GM12801 (cell line): ENCODE measurements at regions not wholly inside any gene's neighbourhood (a gene's known extent, or its start where the extent isn't known, plus 50 kb on each side); places are given as distances from the start of the nearest gene placed in this dataset.

Experiments used
- TF ChIP-seq, protein P1 (sequence below): IDR thresholded peaks from one replicate; pipeline ENCODE4 v1.5.1; 2011; ENCODE audit warnings: control low read depth; ENCODE audit not compliant: insufficient read length; ENCODE audit errors: extremely low read depth

DNA sequence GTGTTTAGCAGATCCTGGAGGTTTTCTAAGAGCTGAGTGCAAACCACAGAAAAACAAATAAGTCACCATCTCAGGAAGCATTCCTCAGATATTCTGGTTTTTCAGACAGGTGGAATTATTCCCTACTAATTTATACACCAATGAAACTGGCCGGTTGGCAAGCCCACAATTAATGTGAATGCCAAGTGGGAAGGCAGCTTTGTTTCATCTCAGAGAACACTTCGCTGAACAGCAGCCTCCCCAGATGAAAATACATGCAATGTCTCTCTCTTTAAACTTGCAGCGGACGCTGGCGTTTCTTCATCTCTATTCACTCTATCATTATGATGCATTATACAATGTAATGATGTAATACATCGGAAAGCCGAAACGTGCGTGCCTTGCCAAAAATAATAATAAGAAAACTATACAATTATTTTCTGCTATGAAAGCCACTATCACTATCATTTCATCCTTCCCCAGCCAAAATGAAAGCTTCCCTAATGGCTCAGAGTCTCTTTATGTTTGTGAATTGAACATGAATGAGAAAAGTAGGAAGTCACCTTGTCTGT, 649.4 kb downstream of the BCL11A start:
- TF ChIP-seq, protein P1, sequence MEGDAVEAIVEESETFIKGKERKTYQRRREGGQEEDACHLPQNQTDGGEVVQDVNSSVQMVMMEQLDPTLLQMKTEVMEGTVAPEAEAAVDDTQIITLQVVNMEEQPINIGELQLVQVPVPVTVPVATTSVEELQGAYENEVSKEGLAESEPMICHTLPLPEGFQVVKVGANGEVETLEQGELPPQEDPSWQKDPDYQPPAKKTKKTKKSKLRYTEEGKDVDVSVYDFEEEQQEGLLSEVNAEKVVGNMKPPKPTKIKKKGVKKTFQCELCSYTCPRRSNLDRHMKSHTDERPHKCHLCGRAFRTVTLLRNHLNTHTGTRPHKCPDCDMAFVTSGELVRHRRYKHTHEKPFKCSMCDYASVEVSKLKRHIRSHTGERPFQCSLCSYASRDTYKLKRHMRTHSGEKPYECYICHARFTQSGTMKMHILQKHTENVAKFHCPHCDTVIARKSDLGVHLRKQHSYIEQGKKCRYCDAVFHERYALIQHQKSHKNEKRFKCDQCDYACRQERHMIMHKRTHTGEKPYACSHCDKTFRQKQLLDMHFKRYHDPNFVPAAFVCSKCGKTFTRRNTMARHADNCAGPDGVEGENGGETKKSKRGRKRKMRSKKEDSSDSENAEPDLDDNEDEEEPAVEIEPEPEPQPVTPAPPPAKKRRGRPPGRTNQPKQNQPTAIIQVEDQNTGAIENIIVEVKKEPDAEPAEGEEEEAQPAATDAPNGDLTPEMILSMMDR = no peak

DNA sequence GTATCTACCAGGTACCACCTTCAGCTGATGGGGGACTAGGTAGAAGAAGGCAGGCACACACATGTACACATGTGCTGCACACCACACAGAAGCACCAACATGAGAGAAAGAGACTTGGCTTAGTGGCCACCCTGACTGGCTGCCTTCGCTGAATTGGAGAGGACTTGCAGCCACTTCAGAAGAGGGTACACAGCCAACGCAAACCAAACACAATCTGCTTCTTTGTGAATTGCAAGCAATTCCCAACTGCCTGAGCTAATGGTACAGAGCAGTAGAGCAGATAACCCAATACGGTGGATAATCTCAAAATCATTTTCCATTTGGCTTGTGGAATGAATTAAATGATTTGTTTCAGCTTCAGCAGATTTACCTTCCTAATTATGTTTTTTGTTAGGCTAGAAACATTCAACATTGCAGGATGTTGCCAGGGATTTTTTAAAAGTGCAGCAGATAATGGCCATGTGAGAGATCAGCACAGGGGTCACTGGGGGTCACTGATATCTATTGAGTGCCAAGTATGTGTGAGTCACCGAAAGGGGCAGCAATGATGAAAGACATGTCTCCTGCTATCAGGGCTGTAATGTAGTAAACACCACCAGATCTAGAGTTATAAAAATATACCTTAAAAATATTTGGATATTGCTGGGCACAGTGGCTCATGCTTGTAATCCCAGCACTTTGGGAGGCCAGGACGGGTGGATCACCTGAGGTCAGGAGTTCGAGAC, 652.6 kb downstream of the BCL11A start:
- TF ChIP-seq, protein P1 = no peak

DNA sequence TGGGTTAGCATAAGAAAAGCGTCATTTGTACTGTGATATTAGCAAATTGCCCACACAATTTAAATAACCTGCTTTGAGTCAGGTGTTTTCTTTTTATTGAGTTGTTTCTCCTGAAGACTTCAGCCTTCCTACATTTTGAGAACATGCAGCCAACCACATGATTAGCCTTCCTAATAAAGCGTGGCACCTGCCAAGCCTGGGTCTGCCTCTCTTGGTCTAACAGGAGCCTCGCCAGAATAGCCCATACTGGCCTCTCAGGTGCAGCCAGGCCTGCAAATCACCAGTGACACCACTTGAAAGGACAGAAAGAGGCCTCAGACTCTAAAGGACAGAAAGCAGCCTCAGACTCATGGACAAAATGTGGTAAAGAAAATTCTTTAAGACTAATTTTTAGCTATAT, 653.8 kb downstream of the BCL11A start:
- TF ChIP-seq, protein P1 = no peak

DNA sequence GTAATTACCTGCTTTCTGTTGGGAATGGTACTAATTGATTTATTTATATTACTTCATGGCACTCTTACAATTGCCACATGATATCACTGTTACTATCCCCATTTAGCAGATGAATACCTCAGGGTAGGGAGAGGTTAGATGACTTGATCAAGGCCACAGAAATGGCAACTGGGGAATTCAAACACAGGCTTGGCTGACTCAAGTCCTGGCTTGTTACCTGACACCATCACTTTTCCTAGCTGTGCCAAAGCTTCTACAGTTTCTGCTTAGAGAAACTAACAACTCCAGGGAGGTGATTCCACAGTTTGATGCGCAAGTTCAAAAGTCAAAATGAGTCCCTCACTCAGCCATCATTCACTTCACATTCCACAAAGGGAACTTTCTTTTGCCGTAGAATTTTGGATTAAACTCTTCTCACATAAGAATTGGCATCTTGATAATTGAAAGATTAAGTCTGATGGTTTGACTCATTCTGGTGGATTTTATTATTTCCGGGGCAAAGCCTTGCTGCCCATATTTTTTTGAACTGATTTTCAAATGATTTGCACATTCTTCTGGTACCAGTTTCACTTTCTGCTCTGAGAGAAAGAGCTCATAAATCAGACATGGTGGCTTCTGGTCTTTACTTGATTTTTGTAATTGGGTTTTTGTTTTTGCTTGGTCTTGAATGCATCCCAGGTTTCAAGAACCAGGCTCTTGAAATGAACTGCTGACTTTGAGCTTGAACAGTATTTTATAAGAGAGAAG, 656.8 kb downstream of the BCL11A start:
- TF ChIP-seq, protein P1 = no peak

DNA sequence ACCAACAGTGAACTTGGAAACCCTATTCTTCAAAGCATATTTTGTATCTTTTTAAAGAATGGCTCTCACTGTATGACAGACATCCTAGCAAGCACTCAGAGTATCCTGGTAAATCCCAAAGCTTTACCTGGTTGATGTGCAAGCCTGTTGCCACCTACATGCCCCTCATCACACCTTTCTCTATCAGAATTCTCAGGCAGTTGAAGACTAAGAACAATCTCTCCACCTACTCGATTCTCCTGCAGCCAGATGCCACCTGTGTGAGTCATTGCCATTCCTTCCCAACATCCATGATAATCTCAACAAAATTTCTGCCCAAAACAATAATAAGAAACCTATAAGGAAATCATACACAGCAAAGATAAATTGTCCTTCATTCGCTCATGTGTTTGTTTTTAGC, 659.8 kb downstream of the BCL11A start:
- TF ChIP-seq, protein P1 = no peak

DNA sequence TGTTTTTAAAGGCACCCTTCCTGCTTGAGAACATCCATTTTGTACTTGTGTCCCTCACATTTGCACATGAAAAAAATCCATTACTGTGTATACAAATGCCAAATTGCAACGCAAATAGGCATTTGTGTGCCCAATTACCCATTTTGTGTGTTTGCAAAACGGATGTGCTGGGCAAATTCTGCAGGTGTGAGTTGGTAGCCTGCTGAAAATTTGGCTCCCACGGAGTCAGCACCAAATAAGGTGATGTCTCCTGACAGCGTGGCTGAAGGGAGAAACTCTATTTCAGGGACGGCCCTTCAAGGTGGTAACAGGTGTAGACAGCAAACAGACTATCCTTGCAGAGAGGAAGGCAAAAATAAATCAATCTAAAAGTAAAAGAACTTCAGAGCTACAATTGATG, 661.1 kb downstream of the BCL11A start:
- TF ChIP-seq, protein P1 = no peak

DNA sequence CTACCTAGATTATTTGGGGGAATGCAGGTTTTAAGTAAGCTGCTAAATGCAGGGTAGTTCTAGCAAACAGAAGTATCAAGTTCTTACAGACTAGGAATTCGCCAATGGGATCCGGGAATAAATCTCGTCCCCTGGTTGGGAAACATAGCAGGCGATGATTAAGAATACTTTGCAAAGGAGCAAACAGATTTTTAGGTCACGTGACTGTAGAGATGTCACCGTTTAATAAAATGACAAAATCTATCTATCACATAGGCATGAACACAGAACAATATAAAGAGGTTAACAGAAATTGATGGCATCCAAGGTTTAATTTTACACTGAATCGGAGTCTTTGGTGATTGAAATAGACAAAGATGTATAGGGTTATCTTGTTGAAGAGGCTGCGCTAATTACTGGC, 664.1 kb downstream of the BCL11A start:
- TF ChIP-seq, protein P1 = no peak
